ENCODE measurements at regions not wholly inside any gene's neighbourhood (a gene's known extent, or its start where the extent isn't known, plus 50 kb on each side); places are given as distances from the start of the nearest gene placed in this dataset.

GRCh38 chr21:18937337-18937736 lies 533.8 kb upstream of the TMPRSS15 start:
- TF ChIP-seq CTCF (IDR thresholded peaks at IDR 0.05 in 4 of 5, conservative IDR thresholded peaks at IDR 0.05 in 1 of 5), result no peak
- TF ChIP-seq POLR2A (IDR thresholded peaks at IDR 0.05), result no peak

All from gastrocnemius medialis (tissue), 4 donors.